ENCODE measurements at regions not wholly inside any gene's neighbourhood (a gene's known extent, or its start where the extent isn't known, plus 50 kb on each side); places are given as distances from the start of the nearest gene placed in this dataset.
"Not testable (repeated sequence)": the region's sequence is repeated elsewhere in the genome, so short reads cannot be mapped to it uniquely, and the experiment has no call there.

- peak; percentile 45 for DNase-seq (ENCODE audit: low read depth)
Measured at GRCh38 chr20:30811885-30812671, 445.4 kb upstream of the DEFB115 start.

- no peak for DNase-seq (ENCODE audit: low read depth)
Measured at GRCh38 chr20:30812739-30813411, 444.6 kb upstream of the DEFB115 start.

DNA sequence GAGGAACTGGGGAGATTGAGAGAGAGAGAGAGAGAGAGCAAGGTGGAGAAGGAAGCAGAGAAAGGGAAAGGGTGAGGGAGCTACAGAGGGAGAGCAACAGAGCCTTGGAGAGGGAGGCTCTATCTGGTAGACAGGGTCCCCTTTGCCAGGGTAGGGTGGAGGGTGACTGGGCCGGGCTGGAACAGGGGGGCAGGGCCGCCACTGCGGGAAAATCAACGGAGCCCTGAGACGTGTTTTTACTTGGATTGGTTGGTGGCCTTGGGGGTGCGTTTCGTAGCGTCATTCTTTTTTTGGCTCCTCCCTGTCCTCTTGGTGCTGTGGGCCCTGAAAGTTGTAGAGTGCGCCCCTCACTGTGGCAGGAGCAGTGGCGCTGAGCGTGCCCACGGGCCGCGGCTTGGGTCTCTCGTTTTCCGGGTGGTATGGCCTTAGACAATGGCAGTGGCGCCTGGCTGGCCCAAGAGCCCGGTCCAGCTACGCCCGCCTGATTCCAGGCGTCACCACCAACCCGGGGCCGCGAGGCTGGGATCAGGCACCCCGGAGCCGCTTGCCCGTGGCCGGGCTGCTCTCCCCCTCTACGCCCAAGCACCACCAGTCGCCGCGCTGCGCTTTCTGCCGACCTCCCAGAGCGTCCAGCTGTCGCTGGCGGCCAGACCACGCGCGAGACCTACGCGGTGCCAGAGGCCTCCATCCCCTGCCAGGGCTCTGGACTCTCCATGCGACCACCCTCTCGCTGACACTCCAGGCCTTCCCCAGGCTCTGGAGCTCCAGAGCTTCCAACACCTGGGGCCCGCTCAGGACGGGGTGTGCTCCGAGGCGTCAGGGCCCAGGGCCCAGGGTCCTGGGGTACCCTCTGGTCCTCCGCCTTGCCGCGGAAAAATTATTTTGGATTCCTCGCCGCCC is 443.8 kb upstream of the DEFB115 start:
- not testable (repeated sequence) for DNase-seq (ENCODE audit: low read depth)

DNA sequence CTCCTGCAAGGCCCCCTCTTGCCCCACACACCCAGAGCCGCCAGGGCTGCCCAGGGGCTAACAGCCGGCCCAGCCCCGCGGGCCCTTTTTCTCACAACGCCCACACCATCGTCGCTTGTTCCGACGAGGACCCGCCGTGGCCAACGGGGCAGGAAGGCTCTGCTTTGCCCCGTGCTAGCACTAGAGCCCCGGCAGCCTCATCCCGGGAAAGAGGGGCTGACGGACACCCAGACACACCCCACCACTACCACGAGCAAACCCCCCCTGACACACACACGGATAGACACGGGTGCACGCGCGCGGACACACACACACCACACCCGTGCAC is 443.2 kb upstream of the DEFB115 start:
- DNase-seq (ENCODE audit: low read depth) = not testable (repeated sequence)

DNA sequence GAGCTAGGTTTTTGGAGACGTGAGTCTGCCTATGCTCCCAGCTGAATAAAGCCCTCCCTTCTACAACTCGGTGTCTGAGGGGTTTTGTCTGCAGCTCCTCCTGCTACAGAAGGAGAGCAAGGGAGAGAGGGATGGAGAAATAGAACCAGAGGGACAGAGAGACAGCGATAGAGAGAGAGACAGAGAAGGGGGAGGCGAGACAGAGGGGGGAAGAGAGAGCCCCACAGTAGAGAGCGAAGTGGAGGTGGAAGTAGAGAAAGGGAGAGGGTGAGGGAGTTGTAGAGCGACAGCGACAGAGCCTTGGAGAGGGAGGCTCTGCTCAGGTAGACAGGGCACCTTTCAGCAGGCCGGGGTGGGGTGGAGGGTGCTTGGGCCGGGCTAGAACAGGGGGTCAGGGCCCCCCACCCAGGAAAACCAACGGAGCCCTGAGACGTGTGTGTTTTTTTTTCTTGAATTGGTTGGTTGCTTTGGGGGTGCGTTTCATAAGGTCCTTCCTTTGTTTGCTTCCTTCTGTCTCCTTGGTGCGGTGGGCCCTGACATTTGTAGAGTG is 442.4 kb upstream of the DEFB115 start:
- not testable (repeated sequence) for DNase-seq (ENCODE audit: low read depth)

DNA sequence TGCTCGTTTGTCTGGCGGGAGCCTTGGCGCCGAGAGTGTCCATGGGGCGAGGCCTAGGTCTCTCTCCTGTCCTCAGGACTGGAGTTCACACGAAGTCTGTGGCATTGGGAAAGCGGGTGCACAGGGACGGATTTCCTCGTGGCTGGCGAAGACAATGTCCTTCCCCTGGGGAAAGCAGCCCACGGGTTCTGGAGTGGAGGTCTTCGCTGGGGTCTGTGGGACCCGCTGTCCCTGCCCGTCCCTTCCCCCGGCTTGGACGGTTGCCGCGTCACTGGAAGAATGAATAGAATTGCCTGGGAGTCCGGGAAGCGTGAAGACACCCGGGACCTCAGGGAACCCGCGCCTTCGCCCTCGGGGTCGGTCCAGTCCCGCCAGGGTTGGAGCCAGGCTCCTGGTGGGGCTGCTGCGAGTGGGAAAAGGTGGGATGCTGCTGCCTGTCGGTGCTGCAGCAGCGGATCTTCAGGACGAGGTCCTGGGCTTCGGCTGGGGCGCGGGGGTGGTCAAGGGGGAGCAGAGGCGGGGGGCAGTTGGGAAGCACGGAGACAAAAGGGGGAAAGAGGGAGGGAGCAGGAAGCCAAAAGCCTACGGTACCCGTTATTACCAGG is 441.8 kb upstream of the DEFB115 start:
- no peak for DNase-seq (ENCODE audit: low read depth)

- no peak for DNase-seq (ENCODE audit: low read depth)
Measured at GRCh38 chr20:30816182-30816645, 441.2 kb upstream of the DEFB115 start.

- peak; percentile 38 for DNase-seq (ENCODE audit: low read depth)
Measured at GRCh38 chr20:30821615-30822014, 435.8 kb upstream of the DEFB115 start.

DNA sequence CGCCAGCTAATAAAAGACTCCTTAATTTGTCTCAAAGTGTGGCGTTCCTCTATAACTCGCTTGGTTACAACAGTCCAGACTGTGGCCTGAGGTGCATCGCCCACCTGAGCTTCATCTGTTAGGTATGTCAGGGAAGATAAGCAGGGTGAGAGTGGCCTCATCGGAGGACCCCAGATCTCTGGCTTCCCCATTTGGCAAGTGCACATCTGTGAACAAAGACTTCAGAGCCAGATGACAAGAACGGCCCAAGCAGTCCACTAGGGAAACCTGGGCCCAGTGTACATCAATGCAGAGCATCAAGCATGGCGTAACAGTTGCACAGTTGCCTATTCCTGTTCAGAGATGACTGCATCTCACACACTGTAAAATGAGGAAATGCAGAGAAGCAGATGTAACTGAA is 432.8 kb upstream of the DEFB115 start:
- not testable (repeated sequence) for DNase-seq (ENCODE audit: low read depth)

- not testable (repeated sequence) for DNase-seq (ENCODE audit: low read depth)
Measured at GRCh38 chr20:30845923-30846322, 411.5 kb upstream of the DEFB115 start.

DNA sequence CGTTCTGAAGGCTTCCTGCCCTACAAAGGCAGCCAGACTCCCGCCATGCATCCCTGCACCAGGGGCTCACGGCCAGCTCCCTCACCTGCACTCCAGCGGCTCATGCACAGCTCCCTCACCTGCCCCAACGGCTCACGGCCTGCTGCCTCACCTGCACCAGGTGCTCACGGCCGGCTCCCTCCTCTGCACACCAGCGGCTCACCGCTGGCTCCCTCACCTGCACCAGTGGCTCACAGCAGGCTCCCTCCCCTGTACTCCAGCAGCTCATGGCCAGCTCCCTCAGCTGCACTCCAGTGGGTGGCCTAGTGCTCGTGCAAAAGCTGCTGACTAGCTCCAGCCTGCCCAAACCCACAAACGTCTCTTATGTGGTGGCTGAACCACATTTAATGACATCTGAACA is 389.2 kb upstream of the DEFB115 start:
- not testable (repeated sequence) for DNase-seq (ENCODE audit: low read depth)

DNA sequence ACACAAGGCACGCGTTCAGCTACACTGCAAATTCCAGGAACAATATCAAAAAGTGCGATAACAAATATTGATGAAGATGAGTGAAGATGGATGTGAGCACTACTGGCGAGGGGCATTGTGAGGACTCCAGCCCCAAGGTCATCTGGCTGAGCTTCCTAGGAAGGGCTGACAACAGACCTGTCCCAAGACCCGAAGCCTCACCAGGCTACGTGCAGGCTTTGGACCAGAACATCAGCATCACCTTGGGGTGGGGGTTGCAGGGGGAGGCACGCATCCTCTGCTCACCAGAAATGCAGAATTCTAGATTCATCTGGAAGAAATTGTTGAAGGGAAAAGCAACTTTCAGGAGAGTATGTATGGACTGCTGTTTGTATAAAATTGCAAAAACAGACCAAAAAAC is 386.3 kb upstream of the DEFB115 start:
- not testable (repeated sequence) for DNase-seq (ENCODE audit: low read depth)

DNA sequence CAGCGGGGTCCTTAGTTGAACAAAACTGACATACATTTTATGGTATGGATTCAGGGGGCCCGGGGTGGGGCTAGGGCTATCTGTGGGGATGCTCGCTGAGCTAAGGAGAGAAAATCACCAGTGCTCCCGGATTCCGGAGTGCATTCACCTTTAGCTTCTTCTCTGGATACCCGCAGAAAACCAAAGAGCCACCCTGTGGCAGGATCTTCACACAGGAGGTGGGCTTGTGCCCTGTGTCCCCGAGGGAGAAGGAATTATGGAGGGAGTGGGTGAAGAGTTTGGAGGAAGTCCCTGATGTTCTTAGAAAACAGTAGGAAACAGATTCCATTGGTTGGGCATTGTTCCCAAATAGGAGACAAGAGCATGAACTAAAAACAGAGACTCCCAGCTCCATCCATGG is 385.2 kb upstream of the DEFB115 start:
- DNase-seq (ENCODE audit: low read depth) = not testable (repeated sequence)

GRCh38 chr20:30875868-30876267 is 381.6 kb upstream of the DEFB115 start:
- DNase-seq (ENCODE audit: low read depth) = not testable (repeated sequence)

- not testable (repeated sequence) for DNase-seq (ENCODE audit: low read depth)
Measured at GRCh38 chr20:30891400-30891799, 366.1 kb upstream of the DEFB115 start.

GRCh38 chr20:30892541-30893345 is 364.7 kb upstream of the DEFB115 start:
- no peak for DNase-seq (ENCODE audit: low read depth)

DNA sequence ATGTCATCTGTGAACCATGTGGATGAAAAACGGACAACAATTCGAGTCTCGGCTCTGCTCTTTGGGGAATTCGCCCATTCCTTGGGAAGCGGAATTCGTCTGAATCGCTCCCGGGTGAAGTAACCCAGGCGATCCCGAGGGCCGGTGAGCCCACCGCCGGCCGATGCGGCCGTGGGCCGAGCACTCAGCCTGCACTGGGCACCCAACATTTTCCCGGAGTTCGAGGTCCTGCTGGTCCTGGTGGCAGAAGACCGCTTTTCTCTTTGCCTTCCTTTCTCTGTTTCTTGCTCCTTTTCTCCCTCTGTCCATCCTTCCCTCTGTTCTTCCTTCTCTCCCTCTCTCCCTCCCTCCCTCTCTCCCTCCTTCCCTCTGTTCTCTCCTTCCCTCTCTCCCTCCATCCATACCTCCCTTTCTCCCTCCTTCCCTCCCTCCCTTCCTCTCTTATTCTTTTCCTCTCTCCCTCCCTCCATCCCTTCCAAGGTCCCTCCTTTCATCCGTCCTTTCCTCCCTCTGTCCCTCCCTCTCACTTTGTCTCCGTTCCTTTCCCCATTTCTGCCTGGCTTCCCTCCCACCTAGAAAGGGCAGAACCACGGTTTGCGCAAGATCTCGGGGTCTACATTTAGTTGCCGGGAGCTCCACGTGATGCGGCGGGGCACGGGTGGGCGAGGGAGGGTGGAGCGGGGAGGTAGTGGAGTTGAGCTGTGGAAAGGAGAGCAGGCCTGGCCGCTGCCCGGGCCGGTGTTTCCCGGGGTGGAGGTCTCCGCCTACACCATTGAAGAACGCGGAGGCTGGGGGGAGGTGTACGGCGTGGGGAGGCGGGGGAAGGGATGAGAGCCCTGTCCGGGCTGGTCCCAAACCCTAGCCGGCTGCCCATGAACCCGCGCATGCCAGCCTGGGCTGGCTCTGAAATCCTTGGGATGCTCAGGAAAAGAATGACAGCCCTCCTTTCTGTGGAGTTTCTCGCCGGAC is 363.8 kb upstream of the DEFB115 start:
- DNase-seq (ENCODE audit: low read depth) = not testable (repeated sequence)

GRCh38 chr20:30894707-30895353 is 362.6 kb upstream of the DEFB115 start:
- not testable (repeated sequence) for DNase-seq (ENCODE audit: low read depth)

GRCh38 chr20:30895354-30895711 is 362.1 kb upstream of the DEFB115 start:
- not testable (repeated sequence) for DNase-seq (ENCODE audit: low read depth)

Data from iris pigment epithelial cell (primary cell).